Suppressor macrophage treated with lipopolysaccharide for 4 hours (primary cell): ENCODE measurements at regions not wholly inside any gene's neighbourhood (a gene's known extent, or its start where the extent isn't known, plus 50 kb on each side); places are given as distances from the start of the nearest gene placed in this dataset.
"Not testable (repeated sequence)": the region's sequence is repeated elsewhere in the genome, so short reads cannot be mapped to it uniquely, and the experiment has no call there.

Source experiments
- DNase-seq: peaks from one replicate; pipeline ENCODE4 v3.0.0-alpha.2; 2020

DNA sequence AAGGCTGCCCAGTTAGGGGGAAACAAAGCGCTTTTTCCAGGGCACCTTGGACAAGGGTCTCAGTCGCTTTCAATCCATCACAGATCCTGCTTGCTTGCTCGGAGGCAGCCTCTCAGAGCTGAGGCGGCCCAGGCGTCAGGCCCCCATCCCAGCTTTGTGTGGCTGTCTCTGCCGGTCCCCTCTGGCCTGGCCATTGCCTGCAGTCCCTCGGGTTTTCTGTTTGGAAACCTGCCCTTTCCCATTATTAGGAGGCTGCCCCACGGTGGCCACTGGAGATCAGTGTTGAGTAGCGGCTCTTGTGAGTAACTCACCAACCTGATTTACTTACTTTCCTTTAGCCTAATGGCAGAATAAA is 216.1 kb downstream of the GLRX3 start:
- no peak for DNase-seq

- DNase-seq: no peak
Measured at GRCh38 chr10:130353928-130354572, 217.9 kb downstream of the GLRX3 start.

DNA sequence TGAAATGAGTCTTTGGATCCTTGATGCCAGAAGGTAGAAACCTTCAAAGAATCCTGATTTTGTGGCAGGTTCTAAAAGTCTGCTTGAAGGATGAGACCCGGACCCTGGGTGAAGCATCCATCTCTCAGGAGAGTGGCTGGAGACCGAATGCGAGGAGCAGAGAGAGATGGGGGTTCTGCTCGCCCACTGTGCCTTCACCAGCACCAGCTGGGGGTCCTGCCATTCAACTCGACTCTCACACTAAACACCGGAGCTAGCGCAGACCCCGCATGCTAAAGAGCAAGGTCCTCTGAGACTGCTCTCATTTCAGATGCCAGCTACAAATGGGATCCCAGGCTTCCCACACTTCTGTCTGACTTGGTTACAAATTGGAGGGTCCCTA is 218.4 kb downstream of the GLRX3 start:
- no peak for DNase-seq

DNA sequence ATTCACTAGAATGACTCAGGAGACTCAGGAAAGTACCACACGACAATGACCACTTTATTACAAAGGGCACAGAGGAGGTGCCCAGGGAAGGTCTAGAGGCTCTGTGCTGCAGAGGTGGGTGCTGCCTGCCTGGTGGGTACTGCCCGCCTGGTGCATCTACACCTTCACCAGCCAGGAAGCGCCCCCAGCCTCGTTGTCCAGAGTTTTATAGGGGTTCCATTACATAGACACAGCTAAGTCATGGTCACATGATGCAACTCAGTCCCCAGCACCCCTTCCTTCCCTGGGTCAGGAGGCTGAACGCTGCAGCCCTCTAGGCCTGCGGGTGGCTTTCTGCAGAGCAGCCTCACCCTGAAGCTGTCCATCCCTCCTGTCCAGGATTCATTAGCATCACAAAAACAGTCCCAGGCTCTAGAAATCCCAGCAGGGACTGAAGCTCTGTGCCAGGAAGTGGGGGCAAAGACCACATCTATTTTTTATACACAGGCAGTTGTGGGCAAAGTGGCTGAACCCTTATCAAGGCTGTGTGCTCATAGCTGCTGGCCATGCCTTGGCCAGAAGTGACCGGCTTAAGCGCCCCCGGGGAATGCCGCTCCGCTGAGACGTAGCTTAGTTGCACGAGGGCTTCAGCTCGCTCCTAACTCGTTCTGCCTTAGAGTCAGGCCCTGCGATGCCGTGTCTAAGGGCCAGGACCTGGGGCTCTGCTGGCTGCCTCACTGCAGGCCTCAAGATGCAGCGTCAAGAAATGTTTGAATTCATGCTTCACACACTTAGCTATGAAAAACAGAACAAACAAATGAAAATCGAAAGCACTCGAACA is 219.0 kb downstream of the GLRX3 start:
- DNase-seq: no peak

GRCh38 chr10:130356429-130356828 is 220.2 kb downstream of the GLRX3 start:
- not testable (repeated sequence) for DNase-seq

DNA sequence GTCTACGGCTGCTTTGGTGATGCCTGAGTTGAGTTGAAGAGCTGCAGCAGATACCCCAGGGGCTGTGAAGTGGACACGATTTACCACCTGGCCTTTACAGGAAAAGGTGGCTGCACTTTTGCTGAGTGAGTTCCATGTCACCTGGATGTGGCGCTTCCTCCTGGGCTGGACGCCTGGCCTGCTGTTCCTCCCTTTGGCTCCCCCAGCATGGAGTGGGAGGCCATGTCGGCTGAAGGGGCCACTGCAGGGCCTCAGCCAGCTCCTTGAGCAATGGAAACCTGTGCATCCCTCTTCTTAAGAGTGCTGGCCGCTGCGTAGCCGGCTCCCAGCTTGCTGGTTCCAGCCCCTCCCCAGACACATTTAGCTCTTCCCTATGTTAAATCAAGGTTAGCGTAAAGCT is 221.0 kb downstream of the GLRX3 start:
- no peak for DNase-seq

DNA sequence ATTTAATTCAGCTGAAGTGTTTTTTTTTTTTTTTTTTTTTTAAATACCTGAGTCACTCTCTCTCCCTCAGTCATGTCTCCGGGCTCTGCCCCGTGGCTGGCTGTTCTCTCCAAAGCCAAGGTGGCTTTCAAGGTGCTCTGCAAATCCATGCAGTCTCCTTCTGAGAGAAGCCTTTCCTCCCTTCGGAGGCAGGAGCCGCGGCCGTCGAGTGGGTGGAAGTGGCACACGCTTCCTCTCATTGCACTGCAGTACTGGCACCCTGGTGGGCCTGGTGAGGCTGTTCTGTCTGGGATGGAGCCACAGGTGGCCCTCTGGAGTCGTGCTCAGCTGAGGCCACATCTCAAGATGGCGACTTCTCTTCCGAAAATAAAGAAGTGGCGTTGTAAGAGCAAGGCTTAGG is 221.8 kb downstream of the GLRX3 start:
- DNase-seq: no peak

GRCh38 chr10:130358981-130359650 is 222.9 kb downstream of the GLRX3 start:
- no peak for DNase-seq

DNA sequence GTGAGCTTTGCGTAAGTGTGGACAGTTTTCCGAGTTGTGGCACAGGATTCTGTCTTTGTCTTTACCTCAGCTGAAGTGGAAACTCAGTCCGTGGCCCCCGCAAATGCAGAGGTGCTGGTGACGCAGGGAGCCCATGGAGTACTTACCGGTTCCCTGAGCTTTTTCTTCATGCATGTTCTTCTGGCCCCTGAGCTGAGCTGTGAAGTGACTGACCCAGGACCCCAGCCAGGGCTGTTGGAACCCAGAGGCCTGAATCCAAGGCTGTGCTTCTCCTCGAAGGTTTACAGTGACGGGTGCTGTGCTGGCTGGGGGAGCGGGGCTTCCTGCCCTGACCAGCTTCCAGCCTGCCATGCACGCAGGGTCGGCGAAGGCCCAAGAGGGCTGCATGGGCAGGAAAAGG is 223.5 kb downstream of the GLRX3 start:
- no peak for DNase-seq

DNA sequence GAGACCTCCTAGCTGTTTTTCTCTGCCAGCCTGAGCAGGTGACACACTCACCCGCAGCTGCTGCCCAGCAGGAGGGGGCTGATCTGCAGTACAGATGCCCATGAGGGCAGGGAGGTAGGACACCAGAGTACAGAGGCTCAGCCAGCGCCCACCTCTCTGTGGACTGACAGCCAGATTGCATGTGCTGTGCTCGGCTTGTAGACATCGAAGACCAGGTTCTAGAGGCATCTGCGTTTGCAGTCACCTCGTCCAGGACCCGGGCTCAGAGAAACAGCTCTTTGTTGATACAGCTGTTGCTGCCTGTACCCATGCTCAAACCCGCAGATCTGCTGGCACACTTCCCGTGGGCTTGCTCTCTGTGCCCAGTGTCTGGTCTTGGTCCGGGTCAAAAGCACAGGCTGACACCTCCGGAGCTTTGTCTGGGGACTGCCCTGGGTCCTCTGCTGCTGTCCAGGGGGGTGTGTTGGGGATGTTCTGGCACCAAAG is 224.7 kb downstream of the GLRX3 start:
- DNase-seq: no peak

DNA sequence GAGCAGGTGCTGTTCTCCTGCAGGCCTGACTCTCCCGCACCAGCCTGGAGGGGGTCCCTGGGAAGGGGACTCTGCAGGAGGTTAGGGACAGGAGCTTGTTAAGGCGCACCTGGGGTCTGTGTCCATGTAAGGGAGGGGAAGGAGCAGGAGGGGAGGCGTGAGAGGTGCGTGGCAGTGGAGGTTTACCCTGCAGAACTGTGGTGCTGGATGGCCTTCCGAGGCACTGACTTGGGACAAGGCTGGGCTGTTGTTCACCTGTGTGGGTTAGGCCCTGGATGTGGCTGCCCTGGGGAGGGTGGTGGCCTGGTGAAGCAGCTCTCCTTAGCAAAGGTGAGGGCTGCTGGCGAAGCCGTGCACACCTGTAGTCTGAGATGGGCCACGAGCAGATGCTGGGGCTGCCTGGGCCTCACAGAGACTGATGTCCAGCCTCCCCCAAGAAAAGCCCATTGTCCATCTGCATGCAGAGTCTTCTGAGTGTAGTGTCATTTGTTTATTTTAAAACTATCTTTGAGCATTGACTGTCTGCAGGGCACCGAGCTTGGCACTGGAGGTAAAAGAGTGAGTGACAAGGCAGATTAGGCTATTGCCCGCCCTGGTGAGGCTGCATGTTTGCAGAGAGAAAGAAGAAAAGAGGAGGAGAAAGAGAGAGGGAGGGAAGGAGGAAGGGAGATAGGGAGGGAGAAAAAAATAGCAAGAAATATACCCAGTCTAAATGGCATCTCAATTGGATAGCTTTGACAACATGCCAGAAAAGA is 225.3 kb downstream of the GLRX3 start:
- DNase-seq: no peak

DNA sequence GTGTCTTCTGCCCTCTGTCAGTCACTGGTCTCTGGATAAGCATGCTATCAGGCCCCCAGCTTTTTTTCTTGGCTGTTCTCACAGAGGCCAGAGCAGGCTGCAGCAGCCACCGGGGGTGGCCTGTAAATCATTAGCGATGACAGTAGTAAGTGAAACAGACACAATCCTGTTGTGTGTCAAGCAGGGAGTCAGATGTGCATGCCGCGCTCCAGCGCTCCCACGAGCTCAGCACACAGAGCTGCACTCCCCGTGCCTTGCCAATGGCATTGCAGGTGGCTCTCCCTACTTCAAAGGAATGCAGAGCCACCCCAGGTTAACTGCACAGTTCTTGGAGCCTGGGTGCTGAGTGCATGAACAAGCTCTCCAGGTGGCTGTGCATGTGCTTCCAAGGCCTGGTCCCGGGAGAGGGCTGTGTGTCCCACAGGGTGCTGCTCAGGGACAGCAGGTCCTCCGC is 226.1 kb downstream of the GLRX3 start:
- DNase-seq: no peak

DNA sequence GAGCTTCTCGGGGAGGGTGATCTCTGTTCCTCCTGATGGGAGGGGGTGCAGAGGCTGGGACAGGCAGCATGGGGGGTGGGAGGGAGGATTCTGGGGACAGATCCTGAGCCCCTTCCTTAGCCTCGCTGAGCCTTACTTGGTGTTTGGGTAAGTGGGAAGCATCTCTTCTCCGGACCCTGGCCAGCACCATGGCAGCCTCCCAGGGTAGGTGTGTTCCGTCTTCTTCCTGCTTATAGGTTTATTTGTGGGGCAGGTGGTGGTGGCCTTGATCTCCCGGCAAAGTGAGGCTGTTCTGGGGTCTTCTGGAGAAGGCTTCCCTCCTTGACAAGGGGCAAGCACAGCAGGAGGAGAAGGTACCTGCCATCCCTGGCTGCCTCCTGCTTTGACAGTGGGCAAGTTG is 226.9 kb downstream of the GLRX3 start:
- DNase-seq: no peak

GRCh38 chr10:130363899-130364445 is 227.8 kb downstream of the GLRX3 start:
- no peak for DNase-seq

GRCh38 chr10:130364631-130365411 is 228.6 kb downstream of the GLRX3 start:
- DNase-seq: no peak

- no peak for DNase-seq
Measured at GRCh38 chr10:130368761-130369560, 232.8 kb downstream of the GLRX3 start.

DNA sequence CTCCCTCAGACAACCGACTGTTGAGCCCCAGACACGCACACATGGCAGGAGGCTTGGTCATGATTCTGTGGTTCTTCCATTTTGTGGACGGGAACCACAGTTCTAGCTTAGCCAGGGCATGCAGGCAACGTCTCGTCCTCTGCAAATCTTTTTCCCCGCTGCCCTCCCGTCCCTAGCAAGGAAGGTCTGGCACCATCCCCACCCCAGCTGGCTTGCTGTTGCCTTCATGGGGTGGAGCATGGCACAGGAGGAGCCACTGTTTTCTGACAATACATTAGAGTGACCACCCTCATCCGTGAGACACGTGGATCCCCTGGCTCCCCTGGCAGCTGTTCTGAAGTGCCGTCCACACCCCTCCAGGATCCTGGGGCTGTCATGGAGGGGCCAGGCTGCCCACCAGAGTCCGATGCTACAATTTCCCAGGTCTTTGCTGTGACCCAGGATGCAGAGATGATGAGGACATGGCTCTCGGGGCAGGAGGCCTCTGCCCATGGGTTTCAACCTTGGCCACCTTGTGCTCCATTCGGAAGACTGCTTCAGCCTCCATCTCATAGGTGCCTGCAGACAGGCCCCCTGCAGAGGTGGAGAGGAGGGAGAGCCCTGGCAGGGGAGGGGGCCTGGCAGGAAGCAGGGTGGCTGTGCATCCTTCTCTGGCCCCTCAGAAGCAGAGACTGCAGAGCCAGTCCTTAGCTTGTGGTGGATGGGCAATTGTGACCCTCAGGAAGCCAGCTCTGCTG is 233.6 kb downstream of the GLRX3 start:
- no peak for DNase-seq

DNA sequence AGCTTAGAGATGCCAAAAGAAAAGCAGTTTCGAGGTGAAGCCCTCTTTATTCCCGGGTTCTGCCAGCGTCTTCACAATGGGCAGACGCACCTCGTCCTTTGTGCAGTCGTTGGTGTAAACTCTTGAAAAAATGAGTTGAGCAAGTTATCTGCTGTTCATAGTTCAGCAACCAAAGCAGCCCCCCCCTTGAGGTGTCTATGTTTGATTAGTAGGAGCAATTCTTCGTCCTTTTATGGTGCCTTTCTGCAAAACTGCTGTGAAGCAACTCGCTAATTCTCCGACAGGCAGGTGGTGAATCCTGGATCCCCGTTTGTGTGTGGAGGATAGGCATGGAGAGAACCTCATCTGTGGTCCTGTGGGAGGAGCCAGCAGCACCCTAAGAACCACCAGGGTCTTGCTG is 234.5 kb downstream of the GLRX3 start:
- DNase-seq: no peak

DNA sequence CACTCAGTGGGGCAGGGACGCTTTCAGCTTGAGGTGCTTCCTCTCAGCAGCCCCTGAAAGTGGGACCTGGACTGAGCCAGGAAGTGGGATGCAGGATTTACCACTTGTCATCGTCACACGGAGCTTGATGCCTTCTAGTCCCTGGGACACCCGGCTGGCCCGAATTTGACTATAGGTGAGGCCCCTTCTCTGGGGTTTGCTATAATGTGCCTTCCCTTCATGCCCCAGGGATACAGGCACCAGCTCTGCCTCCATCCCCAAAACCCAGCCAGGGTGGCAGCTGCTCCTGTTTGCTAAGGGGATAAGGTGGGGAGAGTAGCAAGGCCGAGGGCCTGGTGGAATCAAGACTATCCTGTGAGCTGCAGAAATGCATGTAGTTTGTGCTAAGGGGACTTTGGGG is 235.0 kb downstream of the GLRX3 start:
- no peak for DNase-seq

DNA sequence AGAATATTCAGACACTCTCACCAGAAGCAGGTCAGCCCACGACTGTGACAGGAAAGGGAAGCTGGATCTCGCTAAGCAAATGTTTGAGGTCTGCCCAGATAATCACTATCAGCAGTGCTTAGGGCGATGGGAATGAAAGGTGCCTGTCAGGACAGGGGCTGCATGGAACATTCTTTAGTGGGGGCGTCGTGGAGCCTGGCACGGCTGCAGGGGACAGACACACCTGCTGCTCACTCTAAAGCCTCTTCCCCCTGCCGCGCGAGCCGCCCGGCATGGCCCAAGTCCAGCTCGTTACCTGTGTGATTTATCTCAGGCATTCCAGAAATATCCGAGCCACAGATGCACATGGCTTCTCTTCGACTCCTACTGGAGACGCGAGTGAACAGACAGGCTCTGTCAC is 235.5 kb downstream of the GLRX3 start:
- DNase-seq: no peak
